ENCODE measurements at regions not wholly inside any gene's neighbourhood (a gene's known extent, or its start where the extent isn't known, plus 50 kb on each side); places are given as distances from the start of the nearest gene placed in this dataset.

DNA sequence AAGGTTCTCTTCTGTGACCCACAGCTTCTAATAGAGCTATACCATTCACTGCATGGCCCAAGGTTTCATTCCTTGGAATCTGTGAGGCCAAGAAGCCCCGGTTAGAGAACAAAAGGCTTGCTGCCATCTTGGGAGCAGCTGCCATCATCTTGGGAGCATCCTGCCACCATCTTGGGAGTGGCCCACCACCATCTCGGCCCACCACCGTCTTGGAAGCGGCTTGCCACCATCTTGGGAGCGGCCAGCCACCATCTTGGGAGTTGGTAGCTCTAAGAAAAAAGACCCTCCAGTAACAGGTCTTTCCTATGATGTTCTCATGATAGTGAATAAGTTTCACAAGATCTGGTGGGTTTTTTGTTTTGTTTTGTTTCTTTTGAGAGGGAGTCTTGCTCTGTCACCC is 703.9 kb upstream of the ANO3 start:
- TF ChIP-seq, protein P1, sequence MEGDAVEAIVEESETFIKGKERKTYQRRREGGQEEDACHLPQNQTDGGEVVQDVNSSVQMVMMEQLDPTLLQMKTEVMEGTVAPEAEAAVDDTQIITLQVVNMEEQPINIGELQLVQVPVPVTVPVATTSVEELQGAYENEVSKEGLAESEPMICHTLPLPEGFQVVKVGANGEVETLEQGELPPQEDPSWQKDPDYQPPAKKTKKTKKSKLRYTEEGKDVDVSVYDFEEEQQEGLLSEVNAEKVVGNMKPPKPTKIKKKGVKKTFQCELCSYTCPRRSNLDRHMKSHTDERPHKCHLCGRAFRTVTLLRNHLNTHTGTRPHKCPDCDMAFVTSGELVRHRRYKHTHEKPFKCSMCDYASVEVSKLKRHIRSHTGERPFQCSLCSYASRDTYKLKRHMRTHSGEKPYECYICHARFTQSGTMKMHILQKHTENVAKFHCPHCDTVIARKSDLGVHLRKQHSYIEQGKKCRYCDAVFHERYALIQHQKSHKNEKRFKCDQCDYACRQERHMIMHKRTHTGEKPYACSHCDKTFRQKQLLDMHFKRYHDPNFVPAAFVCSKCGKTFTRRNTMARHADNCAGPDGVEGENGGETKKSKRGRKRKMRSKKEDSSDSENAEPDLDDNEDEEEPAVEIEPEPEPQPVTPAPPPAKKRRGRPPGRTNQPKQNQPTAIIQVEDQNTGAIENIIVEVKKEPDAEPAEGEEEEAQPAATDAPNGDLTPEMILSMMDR (conservative IDR thresholded peaks at IDR 0.05; ENCODE audit: low read depth, low read length) = no peak
- no peak for TF ChIP-seq EZH2 (IDR thresholded peaks at IDR 0.05; ENCODE audit: borderline replicate concordance, low read depth, low read length, poor library complexity, severe bottlenecking)
